HG03460 (cell line): ENCODE measurements at regions not wholly inside any gene's neighbourhood (a gene's known extent, or its start where the extent isn't known, plus 50 kb on each side); places are given as distances from the start of the nearest gene placed in this dataset.

ENCODE experiments used
- ATAC-seq: cut with Tn5 transposase; IDR thresholded peaks from one replicate; pipeline ENCODE4 v1.9.1; 2021; ENCODE audit not compliant: unreplicated experiment

- no peak for ATAC-seq
Observed at GRCh38 chr6:131382631-131383030, 190.4 kb upstream of the ARG1 start.

GRCh38 chr6:131383421-131384411 lies 189.3 kb upstream of the ARG1 start:
- ATAC-seq, result no peak

GRCh38 chr6:131387562-131388447 lies 185.2 kb upstream of the ARG1 start:
- ATAC-seq, result no peak

- ATAC-seq, result no peak
Observed at GRCh38 chr6:131390322-131390721, 182.7 kb upstream of the ARG1 start.

- ATAC-seq, result no peak
Observed at GRCh38 chr6:131391116-131391515, 181.9 kb upstream of the ARG1 start.

- ATAC-seq, result no peak
Observed at GRCh38 chr6:131393433-131393832, 179.6 kb upstream of the ARG1 start.

- ATAC-seq, result no peak
Observed at GRCh38 chr6:131394768-131395432, 178.1 kb upstream of the ARG1 start.

GRCh38 chr6:131398176-131398575 lies 174.8 kb upstream of the ARG1 start:
- no peak for ATAC-seq

GRCh38 chr6:131399433-131399832 lies 173.6 kb upstream of the ARG1 start:
- no peak for ATAC-seq

GRCh38 chr6:131400054-131400778 lies 172.8 kb upstream of the ARG1 start:
- no peak for ATAC-seq

- ATAC-seq, result no peak
Observed at GRCh38 chr6:131400779-131401496, 172.1 kb upstream of the ARG1 start.

- no peak for ATAC-seq
Observed at GRCh38 chr6:131408811-131409210, 164.2 kb upstream of the ARG1 start.

- ATAC-seq, result no peak
Observed at GRCh38 chr6:131410785-131411184, 162.2 kb upstream of the ARG1 start.

- no peak for ATAC-seq
Observed at GRCh38 chr6:131412960-131413830, 159.8 kb upstream of the ARG1 start.

GRCh38 chr6:131413831-131414191 lies 159.2 kb upstream of the ARG1 start:
- ATAC-seq, result no peak

- no peak for ATAC-seq
Observed at GRCh38 chr6:131414956-131415355, 158.1 kb upstream of the ARG1 start.

- ATAC-seq, result no peak
Observed at GRCh38 chr6:131418441-131418840, 154.6 kb upstream of the ARG1 start.

GRCh38 chr6:131419702-131420101 lies 153.3 kb upstream of the ARG1 start:
- no peak for ATAC-seq

GRCh38 chr6:131424016-131424415 lies 149.0 kb upstream of the ARG1 start:
- no peak for ATAC-seq
